ENCODE measurements at regions not wholly inside any gene's neighbourhood (a gene's known extent, or its start where the extent isn't known, plus 50 kb on each side); places are given as distances from the start of the nearest gene placed in this dataset.

DNA sequence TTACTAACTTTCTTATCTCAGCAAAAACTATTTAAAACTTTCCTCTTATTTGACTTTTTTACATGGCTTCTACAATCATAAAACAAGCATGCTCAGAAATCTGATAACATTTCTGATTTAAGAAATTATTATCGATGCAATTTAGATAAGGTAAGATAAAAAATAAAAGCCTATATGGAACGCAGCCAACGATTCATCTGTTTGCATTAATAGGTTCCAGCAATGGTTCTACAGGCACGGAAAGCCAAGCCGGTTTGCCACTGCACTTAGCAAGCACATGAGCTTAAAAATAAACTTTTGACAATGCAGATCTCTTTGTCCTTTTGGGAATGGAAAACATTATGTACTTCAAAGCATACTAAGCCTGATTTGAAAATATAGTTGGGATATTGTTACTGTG, 77.5 kb upstream of the KCNK2 start:
- POLR2A ChIA-PET (ENCODE audit: unreplicated experiment) = no interaction called here

More for the DNA sequence above, 77.5 kb upstream of the KCNK2 start:
- Histone ChIP-seq H3K14ac (replicated peaks; ENCODE audit: low read depth, low read length) (no peak overlapping the region), H3K9me3 (ENCODE audit: control insufficient read depth, insufficient read depth, low read length) (no peaks in the 10 kb centered on the region), H4K91ac (ENCODE audit: insufficient read depth, low read depth, low read length) (no peak overlapping the region), H2BK5ac (ENCODE audit: low read depth, low read length, poor library complexity, severe bottlenecking) (no peak overlapping the region), H3K4me1 (ENCODE audit: control insufficient read depth, insufficient read depth, low read length) (peaks cover 2% of the 10 kb centered on the region; the same call in 1 of the 2 replicates), H3K36me3 (ENCODE audit: control insufficient read depth, insufficient read depth, low read length) (no peaks in the 10 kb centered on the region), H3K4me2 (ENCODE audit: low read depth, low read length) (no peak overlapping the region), H3K79me1 (ENCODE audit: low read depth in 1 of 2, low read length in 2 of 2) (no peaks in the 10 kb centered on the region), H3K4me3 (ENCODE audit: insufficient read depth, low read depth, low read length) (no peak overlapping the region), H2BK20ac (ENCODE audit: low read depth, low read length) (no peak overlapping the region), H3K9me1 (ENCODE audit: insufficient read depth, low read length) (peaks cover 5% of the 10 kb centered on the region; the same call in 1 of the 2 replicates), H2AK5ac (ENCODE audit: low read depth, low read length) (no peak overlapping the region), H3K56ac (ENCODE audit: extremely low read depth, insufficient read depth, low read length) (no peak overlapping the region), H4K5ac (ENCODE audit: low read depth, low read length) (no peak overlapping the region; the same call in 1 of the 2 replicates), H2BK15ac (ENCODE audit: low read depth, low read length) (no peak overlapping the region), H2AK9ac (replicated peaks; ENCODE audit: low read depth, low read length, poor library complexity) (no peak overlapping the region), H4K8ac (ENCODE audit: low read depth in 2 of 2, low read length in 2 of 2) (peak overlapping the region; percentile 30 to 60; a peak in 2 of 4 replicates), H3K4ac (ENCODE audit: low read depth, low read length) (no peak overlapping the region), H3K27me3 (ENCODE audit: control insufficient read depth, insufficient read depth, low read length) (no peaks in the 10 kb centered on the region), H3K23ac (ENCODE audit: low read depth, low read length) (no peak overlapping the region), H3K9ac (ENCODE audit: low read depth, low read length) (no peak overlapping the region), H3K18ac (ENCODE audit: low read depth, low read length) (peak overlapping the region; percentile 71), H2BK120ac (ENCODE audit: low read depth, low read length) (peak overlapping the region; percentile 16; the same call in 1 of the 2 replicates), H3K27ac (ENCODE audit: insufficient read depth, low read length) (no peak overlapping the region), H4K20me1 (ENCODE audit: insufficient read depth, low read length) (no peaks in the 10 kb centered on the region), H2AFZ (replicated peaks; ENCODE audit: low read length, poor library complexity) (peak overlapping the region; percentile 28)
- dilution Hi-C loops (cut with HindIII; ENCODE audit: low sequenced_read_pairs, unreplicated experiment) = no loop called here
- intact Hi-C loops (cut with micrococcal nuclease) = no loop called here
- CTCF ChIA-PET = no interaction called here
- DNase-seq (peak; percentile 45), ATAC-seq (ENCODE audit: low read depth) (no peak)
- in situ Hi-C loops (cut with MboI; ENCODE audit: low sequenced_read_pairs) = no loop called here
- no TSS peak for BruUV-seq (replicated peaks)
- no CpG with 5 or more reads among the region's 5 CpGs for WGBS, 2 experiments (ENCODE audit: extremely low coverage in 2 of 2, insufficient read length in 1 of 2)
- TF ChIP-seq, protein P1, sequence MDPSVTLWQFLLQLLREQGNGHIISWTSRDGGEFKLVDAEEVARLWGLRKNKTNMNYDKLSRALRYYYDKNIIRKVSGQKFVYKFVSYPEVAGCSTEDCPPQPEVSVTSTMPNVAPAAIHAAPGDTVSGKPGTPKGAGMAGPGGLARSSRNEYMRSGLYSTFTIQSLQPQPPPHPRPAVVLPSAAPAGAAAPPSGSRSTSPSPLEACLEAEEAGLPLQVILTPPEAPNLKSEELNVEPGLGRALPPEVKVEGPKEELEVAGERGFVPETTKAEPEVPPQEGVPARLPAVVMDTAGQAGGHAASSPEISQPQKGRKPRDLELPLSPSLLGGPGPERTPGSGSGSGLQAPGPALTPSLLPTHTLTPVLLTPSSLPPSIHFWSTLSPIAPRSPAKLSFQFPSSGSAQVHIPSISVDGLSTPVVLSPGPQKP (IDR thresholded peaks at IDR 0.05; ENCODE audit: borderline replicate concordance, low read depth, low read length) = no peak
- TF ChIP-seq SMC3 (IDR thresholded peaks at IDR 0.05; ENCODE audit: low read depth, low read length) (no peak), RCOR1 (IDR thresholded peaks at IDR 0.05; ENCODE audit: insufficient replicate concordance, low read length) (no peak), RFX5 (IDR thresholded peaks at IDR 0.05; ENCODE audit: low read depth, low read length) (no peak)
- TF ChIP-seq, protein P2, sequence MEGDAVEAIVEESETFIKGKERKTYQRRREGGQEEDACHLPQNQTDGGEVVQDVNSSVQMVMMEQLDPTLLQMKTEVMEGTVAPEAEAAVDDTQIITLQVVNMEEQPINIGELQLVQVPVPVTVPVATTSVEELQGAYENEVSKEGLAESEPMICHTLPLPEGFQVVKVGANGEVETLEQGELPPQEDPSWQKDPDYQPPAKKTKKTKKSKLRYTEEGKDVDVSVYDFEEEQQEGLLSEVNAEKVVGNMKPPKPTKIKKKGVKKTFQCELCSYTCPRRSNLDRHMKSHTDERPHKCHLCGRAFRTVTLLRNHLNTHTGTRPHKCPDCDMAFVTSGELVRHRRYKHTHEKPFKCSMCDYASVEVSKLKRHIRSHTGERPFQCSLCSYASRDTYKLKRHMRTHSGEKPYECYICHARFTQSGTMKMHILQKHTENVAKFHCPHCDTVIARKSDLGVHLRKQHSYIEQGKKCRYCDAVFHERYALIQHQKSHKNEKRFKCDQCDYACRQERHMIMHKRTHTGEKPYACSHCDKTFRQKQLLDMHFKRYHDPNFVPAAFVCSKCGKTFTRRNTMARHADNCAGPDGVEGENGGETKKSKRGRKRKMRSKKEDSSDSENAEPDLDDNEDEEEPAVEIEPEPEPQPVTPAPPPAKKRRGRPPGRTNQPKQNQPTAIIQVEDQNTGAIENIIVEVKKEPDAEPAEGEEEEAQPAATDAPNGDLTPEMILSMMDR (conservative IDR thresholded peaks at IDR 0.05; ENCODE audit: low read depth, low read length) = no peak

Data from IMR-90 (cell line).